ENCODE measurements at regions not wholly inside any gene's neighbourhood (a gene's known extent, or its start where the extent isn't known, plus 50 kb on each side); places are given as distances from the start of the nearest gene placed in this dataset.

DNA sequence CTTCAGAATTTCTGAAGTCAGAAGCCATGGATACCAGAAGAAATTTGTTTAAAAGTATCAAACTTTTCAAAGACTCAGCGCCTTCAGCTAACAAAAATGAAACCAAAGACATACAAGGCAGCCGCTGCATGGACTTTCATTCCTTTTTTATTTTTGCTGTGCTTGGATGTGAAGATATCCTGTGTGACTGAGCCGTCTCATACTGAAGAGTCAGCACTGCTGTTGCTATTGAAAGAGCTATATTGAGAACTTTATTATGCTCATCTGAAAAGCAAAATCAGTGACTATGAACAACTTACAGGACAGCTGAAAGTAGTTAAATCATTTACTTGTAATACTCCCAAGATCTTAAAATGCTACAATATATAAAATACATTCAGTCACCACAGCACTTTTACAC lies 809.2 kb downstream of the NXPH1 start:
- TF ChIP-seq, protein P1, sequence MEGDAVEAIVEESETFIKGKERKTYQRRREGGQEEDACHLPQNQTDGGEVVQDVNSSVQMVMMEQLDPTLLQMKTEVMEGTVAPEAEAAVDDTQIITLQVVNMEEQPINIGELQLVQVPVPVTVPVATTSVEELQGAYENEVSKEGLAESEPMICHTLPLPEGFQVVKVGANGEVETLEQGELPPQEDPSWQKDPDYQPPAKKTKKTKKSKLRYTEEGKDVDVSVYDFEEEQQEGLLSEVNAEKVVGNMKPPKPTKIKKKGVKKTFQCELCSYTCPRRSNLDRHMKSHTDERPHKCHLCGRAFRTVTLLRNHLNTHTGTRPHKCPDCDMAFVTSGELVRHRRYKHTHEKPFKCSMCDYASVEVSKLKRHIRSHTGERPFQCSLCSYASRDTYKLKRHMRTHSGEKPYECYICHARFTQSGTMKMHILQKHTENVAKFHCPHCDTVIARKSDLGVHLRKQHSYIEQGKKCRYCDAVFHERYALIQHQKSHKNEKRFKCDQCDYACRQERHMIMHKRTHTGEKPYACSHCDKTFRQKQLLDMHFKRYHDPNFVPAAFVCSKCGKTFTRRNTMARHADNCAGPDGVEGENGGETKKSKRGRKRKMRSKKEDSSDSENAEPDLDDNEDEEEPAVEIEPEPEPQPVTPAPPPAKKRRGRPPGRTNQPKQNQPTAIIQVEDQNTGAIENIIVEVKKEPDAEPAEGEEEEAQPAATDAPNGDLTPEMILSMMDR (conservative IDR thresholded peaks at IDR 0.05; ENCODE audit: low read depth, low read length): no peak
- no peak for TF ChIP-seq EZH2 (IDR thresholded peaks at IDR 0.05; ENCODE audit: borderline replicate concordance, low read depth, low read length, poor library complexity, severe bottlenecking)
- CTCF ChIA-PET: no interaction called here
- Histone ChIP-seq H3K36me3 (ENCODE audit: insufficient read depth, low read length, poor library complexity, severe bottlenecking) (no peaks in the 10 kb centered on the region), H3K27me3 (replicated peaks; ENCODE audit: insufficient read depth, low read depth, low read length, poor library complexity) (no peaks in the 10 kb centered on the region), H3K27ac (ENCODE audit: low read depth, low read length, poor library complexity, severe bottlenecking) (no peak overlapping the region), H3K4me1 (ENCODE audit: insufficient read depth, low read length, poor library complexity, severe bottlenecking) (no peaks in the 10 kb centered on the region), H3K9me3 (ENCODE audit: low read depth, low read length, poor library complexity, severe bottlenecking) (no peaks in the 10 kb centered on the region), H3K4me3 (ENCODE audit: low read depth, low read length, poor library complexity, severe bottlenecking) (no peak overlapping the region)
- POLR2A ChIA-PET (ENCODE audit: low non-redundant PET): no interaction called here
- no TSS peak for BruUV-seq (replicated peaks)
- no peak for DNase-seq (ENCODE audit: low spot score)
- intact Hi-C loops (cut with micrococcal nuclease; ENCODE audit: unreplicated experiment): no loop called here

DNA sequence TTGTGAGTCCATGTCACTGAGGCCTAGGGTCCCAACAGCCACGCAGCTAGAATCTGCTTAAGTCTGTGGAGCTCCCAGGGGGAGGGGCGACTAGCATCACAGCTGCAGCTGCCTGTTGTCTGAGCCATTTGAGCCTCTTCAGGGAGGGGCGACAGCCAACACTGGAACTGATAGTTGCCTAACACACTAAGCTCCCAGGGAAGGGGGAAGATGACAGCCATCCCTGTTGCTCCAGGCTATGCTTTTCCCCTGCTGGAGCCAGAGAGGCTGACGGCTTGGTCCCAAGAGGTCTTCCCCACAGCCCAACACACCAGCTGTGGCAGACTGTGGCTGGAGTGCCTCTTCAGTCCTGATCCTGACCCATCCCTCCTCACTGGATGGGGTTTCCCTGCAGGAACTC lies 817.5 kb downstream of the NXPH1 start:
- BruUV-seq (replicated peaks): no TSS peak
- Histone ChIP-seq H3K27me3 (replicated peaks; ENCODE audit: insufficient read depth, low read depth, low read length, poor library complexity) (no peaks in the 10 kb centered on the region), H3K36me3 (ENCODE audit: insufficient read depth, low read length, poor library complexity, severe bottlenecking) (no peaks in the 10 kb centered on the region), H3K4me3 (ENCODE audit: low read depth, low read length, poor library complexity, severe bottlenecking) (no peak overlapping the region), H3K27ac (ENCODE audit: low read depth, low read length, poor library complexity, severe bottlenecking) (no peak overlapping the region), H3K9me3 (ENCODE audit: low read depth, low read length, poor library complexity, severe bottlenecking) (no peaks in the 10 kb centered on the region), H3K4me1 (ENCODE audit: insufficient read depth, low read length, poor library complexity, severe bottlenecking) (no peaks in the 10 kb centered on the region)
- intact Hi-C loops (cut with micrococcal nuclease; ENCODE audit: unreplicated experiment): no loop called here
- CTCF ChIA-PET: no interaction called here
- TF ChIP-seq, protein P1 (conservative IDR thresholded peaks at IDR 0.05; ENCODE audit: low read depth, low read length): no peak
- no peak for TF ChIP-seq EZH2 (IDR thresholded peaks at IDR 0.05; ENCODE audit: borderline replicate concordance, low read depth, low read length, poor library complexity, severe bottlenecking)
- POLR2A ChIA-PET (ENCODE audit: low non-redundant PET): no interaction called here
- no peak for DNase-seq (ENCODE audit: low spot score)

DNA sequence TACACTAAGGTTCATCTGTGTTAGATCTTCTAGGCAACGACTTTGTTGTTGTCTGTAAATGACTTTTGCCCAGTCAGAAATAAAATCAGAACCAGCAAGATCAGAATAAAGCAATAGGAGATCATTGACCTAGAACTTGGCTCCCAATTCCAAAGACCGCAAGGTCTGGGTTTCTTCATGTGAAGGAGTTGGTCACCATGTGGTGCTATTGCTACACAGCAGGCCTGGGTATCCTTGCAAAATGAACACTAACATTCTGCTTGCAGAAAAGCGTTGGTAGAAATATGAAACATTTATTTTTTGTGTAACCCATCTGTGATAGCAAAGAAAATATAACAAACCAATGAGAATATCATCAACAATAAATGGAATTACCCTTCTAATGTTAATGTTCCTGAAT lies 831.0 kb downstream of the NXPH1 start:
- Histone ChIP-seq H3K4me3 (ENCODE audit: low read depth, low read length, poor library complexity, severe bottlenecking) (no peak overlapping the region), H3K36me3 (ENCODE audit: insufficient read depth, low read length, poor library complexity, severe bottlenecking) (no peaks in the 10 kb centered on the region), H3K9me3 (ENCODE audit: low read depth, low read length, poor library complexity, severe bottlenecking) (peaks cover 3% of the 10 kb centered on the region), H3K27me3 (replicated peaks; ENCODE audit: insufficient read depth, low read depth, low read length, poor library complexity) (no peaks in the 10 kb centered on the region), H3K27ac (ENCODE audit: low read depth, low read length, poor library complexity, severe bottlenecking) (no peak overlapping the region), H3K4me1 (ENCODE audit: insufficient read depth, low read length, poor library complexity, severe bottlenecking) (no peaks in the 10 kb centered on the region)
- ChIA-PET POLR2A (ENCODE audit: low non-redundant PET) (no interaction called here), CTCF (no interaction called here)
- no peak for TF ChIP-seq EZH2 (IDR thresholded peaks at IDR 0.05; ENCODE audit: borderline replicate concordance, low read depth, low read length, poor library complexity, severe bottlenecking)
- TF ChIP-seq, protein P1 (conservative IDR thresholded peaks at IDR 0.05; ENCODE audit: low read depth, low read length): no peak
- intact Hi-C loops (cut with micrococcal nuclease; ENCODE audit: unreplicated experiment): no loop called here
- no peak for DNase-seq (ENCODE audit: low spot score)
- BruUV-seq (replicated peaks): no TSS peak
